ENCODE measurements at regions not wholly inside any gene's neighbourhood (a gene's known extent, or its start where the extent isn't known, plus 50 kb on each side); places are given as distances from the start of the nearest gene placed in this dataset.

GRCh38 chr3:104546301-104546700 is 820.4 kb upstream of the ALCAM start:
- Histone ChIP-seq H3K9me3 (ENCODE audit: control insufficient read depth in 3 of 3, low read length in 3 of 3) (no peaks in the 10 kb centered on the region), H3K36me3 (ENCODE audit: control insufficient read depth in 3 of 3, insufficient read depth in 3 of 3, low read length in 3 of 3) (no peaks in the 10 kb centered on the region), H3K27me3 (ENCODE audit: control insufficient read depth in 3 of 3, insufficient read depth in 3 of 3, low read length in 3 of 3) (no peaks in the 10 kb centered on the region), H3K9ac (ENCODE audit: low read depth in 1 of 3, low read length in 3 of 3) (no peak overlapping the region), H3K4me3 (ENCODE audit: low read length in 3 of 3) (no peak overlapping the region), H3K27ac (ENCODE audit: low read depth, low read length) (no peak overlapping the region), H3K4me1 (ENCODE audit: control insufficient read depth in 3 of 3, insufficient read depth in 3 of 3, low read length in 3 of 3) (no peaks in the 10 kb centered on the region)

GRCh38 chr3:104547031-104547430 is 819.7 kb upstream of the ALCAM start:
- no peak overlapping the region for H3K27ac ChIP-seq (ENCODE audit: low read depth, low read length)
- no peak overlapping the region for H3K4me3 ChIP-seq (ENCODE audit: low read length in 3 of 3)
- H3K9me3 ChIP-seq (ENCODE audit: control insufficient read depth in 3 of 3, low read length in 3 of 3), result no peaks in the 10 kb centered on the region
- H3K9ac ChIP-seq (ENCODE audit: low read depth in 1 of 3, low read length in 3 of 3), result no peak overlapping the region
- H3K4me1 ChIP-seq (ENCODE audit: control insufficient read depth in 3 of 3, insufficient read depth in 3 of 3, low read length in 3 of 3), result no peaks in the 10 kb centered on the region
- H3K27me3 ChIP-seq (ENCODE audit: control insufficient read depth in 3 of 3, insufficient read depth in 3 of 3, low read length in 3 of 3), result no peaks in the 10 kb centered on the region
- no peaks in the 10 kb centered on the region for H3K36me3 ChIP-seq (ENCODE audit: control insufficient read depth in 3 of 3, insufficient read depth in 3 of 3, low read length in 3 of 3)

GRCh38 chr3:104548401-104548800 is 818.3 kb upstream of the ALCAM start:
- no peaks in the 10 kb centered on the region for H3K36me3 ChIP-seq (ENCODE audit: control insufficient read depth in 3 of 3, insufficient read depth in 3 of 3, low read length in 3 of 3)
- no peaks in the 10 kb centered on the region for H3K9me3 ChIP-seq (ENCODE audit: control insufficient read depth in 3 of 3, low read length in 3 of 3)
- H3K27ac ChIP-seq (ENCODE audit: low read depth, low read length), result no peak overlapping the region
- H3K9ac ChIP-seq (ENCODE audit: low read depth in 1 of 3, low read length in 3 of 3), result no peak overlapping the region
- no peaks in the 10 kb centered on the region for H3K27me3 ChIP-seq (ENCODE audit: control insufficient read depth in 3 of 3, insufficient read depth in 3 of 3, low read length in 3 of 3)
- H3K4me1 ChIP-seq (ENCODE audit: control insufficient read depth in 3 of 3, insufficient read depth in 3 of 3, low read length in 3 of 3), result no peaks in the 10 kb centered on the region
- H3K4me3 ChIP-seq (ENCODE audit: low read length in 3 of 3), result no peak overlapping the region

GRCh38 chr3:104549099-104549714 is 817.5 kb upstream of the ALCAM start:
- Histone ChIP-seq H3K4me3 (ENCODE audit: low read length in 3 of 3) (no peak overlapping the region), H3K27ac (ENCODE audit: low read depth, low read length) (no peak overlapping the region), H3K4me1 (ENCODE audit: control insufficient read depth in 3 of 3, insufficient read depth in 3 of 3, low read length in 3 of 3) (no peaks in the 10 kb centered on the region), H3K27me3 (ENCODE audit: control insufficient read depth in 3 of 3, insufficient read depth in 3 of 3, low read length in 3 of 3) (no peaks in the 10 kb centered on the region), H3K9ac (ENCODE audit: low read depth in 1 of 3, low read length in 3 of 3) (no peak overlapping the region), H3K9me3 (ENCODE audit: control insufficient read depth in 3 of 3, low read length in 3 of 3) (no peaks in the 10 kb centered on the region), H3K36me3 (ENCODE audit: control insufficient read depth in 3 of 3, insufficient read depth in 3 of 3, low read length in 3 of 3) (no peaks in the 10 kb centered on the region)

- no peaks in the 10 kb centered on the region for H3K9me3 ChIP-seq (ENCODE audit: control insufficient read depth in 3 of 3, low read length in 3 of 3)
- H3K4me3 ChIP-seq (ENCODE audit: low read length in 3 of 3), result no peak overlapping the region
- H3K36me3 ChIP-seq (ENCODE audit: control insufficient read depth in 3 of 3, insufficient read depth in 3 of 3, low read length in 3 of 3), result no peaks in the 10 kb centered on the region
- H3K4me1 ChIP-seq (ENCODE audit: control insufficient read depth in 3 of 3, insufficient read depth in 3 of 3, low read length in 3 of 3), result no peaks in the 10 kb centered on the region
- H3K27ac ChIP-seq (ENCODE audit: low read depth, low read length), result no peak overlapping the region
- no peak overlapping the region for H3K9ac ChIP-seq (ENCODE audit: low read depth in 1 of 3, low read length in 3 of 3)
- no peaks in the 10 kb centered on the region for H3K27me3 ChIP-seq (ENCODE audit: control insufficient read depth in 3 of 3, insufficient read depth in 3 of 3, low read length in 3 of 3)
Measured at GRCh38 chr3:104553121-104553520, 813.6 kb upstream of the ALCAM start.

- H3K4me3 ChIP-seq (ENCODE audit: low read length in 3 of 3), result no peak overlapping the region
- no peak overlapping the region for H3K9ac ChIP-seq (ENCODE audit: low read depth in 1 of 3, low read length in 3 of 3)
- H3K27ac ChIP-seq (ENCODE audit: low read depth, low read length), result no peak overlapping the region
- H3K4me1 ChIP-seq (ENCODE audit: control insufficient read depth in 3 of 3, insufficient read depth in 3 of 3, low read length in 3 of 3), result no peaks in the 10 kb centered on the region
- H3K9me3 ChIP-seq (ENCODE audit: control insufficient read depth in 3 of 3, low read length in 3 of 3), result no peaks in the 10 kb centered on the region
- no peaks in the 10 kb centered on the region for H3K36me3 ChIP-seq (ENCODE audit: control insufficient read depth in 3 of 3, insufficient read depth in 3 of 3, low read length in 3 of 3)
- H3K27me3 ChIP-seq (ENCODE audit: control insufficient read depth in 3 of 3, insufficient read depth in 3 of 3, low read length in 3 of 3), result no peaks in the 10 kb centered on the region
Measured at GRCh38 chr3:104554425-104554824, 812.3 kb upstream of the ALCAM start.

- no peak overlapping the region for H3K27ac ChIP-seq (ENCODE audit: low read depth, low read length)
Measured at GRCh38 chr3:104555728-104556127, 811.0 kb upstream of the ALCAM start.

GRCh38 chr3:104556372-104557078 is 810.2 kb upstream of the ALCAM start:
- Histone ChIP-seq H3K9me3 (ENCODE audit: control insufficient read depth in 3 of 3, low read length in 3 of 3) (no peaks in the 10 kb centered on the region), H3K27me3 (ENCODE audit: control insufficient read depth in 3 of 3, insufficient read depth in 3 of 3, low read length in 3 of 3) (no peaks in the 10 kb centered on the region), H3K4me1 (ENCODE audit: control insufficient read depth in 3 of 3, insufficient read depth in 3 of 3, low read length in 3 of 3) (no peaks in the 10 kb centered on the region), H3K9ac (ENCODE audit: low read depth in 1 of 3, low read length in 3 of 3) (no peak overlapping the region), H3K4me3 (ENCODE audit: low read length in 3 of 3) (no peak overlapping the region), H3K36me3 (ENCODE audit: control insufficient read depth in 3 of 3, insufficient read depth in 3 of 3, low read length in 3 of 3) (no peaks in the 10 kb centered on the region), H3K27ac (ENCODE audit: low read depth, low read length) (no peak overlapping the region)

More at GRCh38 chr3:104555728-104556127, 811.0 kb upstream of the ALCAM start:
- H3K36me3 ChIP-seq (ENCODE audit: control insufficient read depth in 3 of 3, insufficient read depth in 3 of 3, low read length in 3 of 3), result no peaks in the 10 kb centered on the region
- H3K9me3 ChIP-seq (ENCODE audit: control insufficient read depth in 3 of 3, low read length in 3 of 3), result no peaks in the 10 kb centered on the region
- no peaks in the 10 kb centered on the region for H3K4me1 ChIP-seq (ENCODE audit: control insufficient read depth in 3 of 3, insufficient read depth in 3 of 3, low read length in 3 of 3)
- no peak overlapping the region for H3K4me3 ChIP-seq (ENCODE audit: low read length in 3 of 3)
- H3K9ac ChIP-seq (ENCODE audit: low read depth in 1 of 3, low read length in 3 of 3), result no peak overlapping the region
- no peaks in the 10 kb centered on the region for H3K27me3 ChIP-seq (ENCODE audit: control insufficient read depth in 3 of 3, insufficient read depth in 3 of 3, low read length in 3 of 3)

- Histone ChIP-seq H3K27ac (ENCODE audit: low read depth, low read length) (no peak overlapping the region), H3K27me3 (ENCODE audit: control insufficient read depth in 3 of 3, insufficient read depth in 3 of 3, low read length in 3 of 3) (no peaks in the 10 kb centered on the region), H3K36me3 (ENCODE audit: control insufficient read depth in 3 of 3, insufficient read depth in 3 of 3, low read length in 3 of 3) (no peaks in the 10 kb centered on the region), H3K4me3 (ENCODE audit: low read length in 3 of 3) (no peak overlapping the region), H3K4me1 (ENCODE audit: control insufficient read depth in 3 of 3, insufficient read depth in 3 of 3, low read length in 3 of 3) (no peaks in the 10 kb centered on the region), H3K9me3 (ENCODE audit: control insufficient read depth in 3 of 3, low read length in 3 of 3) (no peaks in the 10 kb centered on the region), H3K9ac (ENCODE audit: low read depth in 1 of 3, low read length in 3 of 3) (no peak overlapping the region)
Measured at GRCh38 chr3:104561324-104561723, 805.4 kb upstream of the ALCAM start.

- no peaks in the 10 kb centered on the region for H3K36me3 ChIP-seq (ENCODE audit: control insufficient read depth in 3 of 3, insufficient read depth in 3 of 3, low read length in 3 of 3)
- H3K9me3 ChIP-seq (ENCODE audit: control insufficient read depth in 3 of 3, low read length in 3 of 3), result no peaks in the 10 kb centered on the region
- H3K9ac ChIP-seq (ENCODE audit: low read depth in 1 of 3, low read length in 3 of 3), result no peak overlapping the region
- H3K27me3 ChIP-seq (ENCODE audit: control insufficient read depth in 3 of 3, insufficient read depth in 3 of 3, low read length in 3 of 3), result no peaks in the 10 kb centered on the region
- no peaks in the 10 kb centered on the region for H3K4me1 ChIP-seq (ENCODE audit: control insufficient read depth in 3 of 3, insufficient read depth in 3 of 3, low read length in 3 of 3)
- no peak overlapping the region for H3K27ac ChIP-seq (ENCODE audit: low read depth, low read length)
- no peak overlapping the region for H3K4me3 ChIP-seq (ENCODE audit: low read length in 3 of 3)
Measured at GRCh38 chr3:104564045-104564643, 802.6 kb upstream of the ALCAM start.

All from skeletal muscle tissue (tissue), 3 donors.